B cell (primary cell): ENCODE measurements at regions not wholly inside any gene's neighbourhood (a gene's known extent, or its start where the extent isn't known, plus 50 kb on each side); places are given as distances from the start of the nearest gene placed in this dataset.

Experiments
- ATAC-seq: fragments of 200-7000 bp; cut with Tn5 transposase; one replicate; pipeline ENCODE4 v1.10.0; 2021; ENCODE audit warnings: low read depth, mild to moderate bottlenecking, moderate number of reproducible peaks, moderate library complexity
- CTCF ChIA-PET: fragments of 350-600 bp; sonication (Branson Sonifier 250); formaldehyde crosslinking; loops from one replicate; lab custom pipeline; 2021; ENCODE audit warnings: antibody characterized with exemption, inconsistent platforms; lab: Charles Lee
- POLR2A ChIA-PET: fragments of 350-600 bp; sonication (Branson Sonifier 250); formaldehyde crosslinking; loops from one replicate; lab custom pipeline; 2021; ENCODE audit warnings: antibody characterized with exemption; lab: Charles Lee
- DNase-seq: peaks from one replicate; pipeline ENCODE4 v3.0.0; 2013
- H2AFZ ChIP-seq: 2 replicates; pipeline ENCODE4 v1.6.1; 2012; ENCODE audit warnings: mild to moderate bottlenecking, low read depth, low read length; ENCODE audit not compliant: insufficient read depth, poor library complexity, severe bottlenecking
- H3K27ac ChIP-seq, 2 donors: 1 replicate in 1 of 2; 2 replicates in 1 of 2; pipeline ENCODE4 v1.5.1; 2012 to 2013; ENCODE audit warnings: low read length in 2 of 2, mild to moderate bottlenecking in 2 of 2, moderate library complexity in 1 of 2
- H3K27me3 ChIP-seq, 4 experiments: fragments of 200-600 bp in 1 of 4; sonication (generic) in 1 of 4; replicated peaks in 1 of 4; 1 replicate in 2 of 4; 2 replicates in 2 of 4; pipeline versions ENCODE4 v1.6.1 to v1.7.0; 2013 to 2016; ENCODE audit warnings: low read length in 3 of 4, mild to moderate bottlenecking in 2 of 4, mixed read lengths in 1 of 4, moderate library complexity in 1 of 4; ENCODE audit not compliant: insufficient read depth in 4 of 4, control insufficient read depth in 3 of 4; ENCODE audit errors: control extremely low read depth in 1 of 4
- H3K36me3 ChIP-seq, 2 experiments: replicated peaks in 1 of 2; 1 replicate in 1 of 2; 2 replicates in 1 of 2; pipeline versions ENCODE4 v1.6.1 to v1.7.1; 2013; ENCODE audit warnings: low read length in 1 of 2; ENCODE audit not compliant: insufficient read depth in 2 of 2, control insufficient read depth in 1 of 2; ENCODE audit errors: control extremely low read depth in 1 of 2, extremely low read depth in 1 of 2
- H3K4me1 ChIP-seq, 2 donors: fragments of 200-600 bp in 1 of 2; sonication (generic) in 1 of 2; 1 replicate in 1 of 2; 2 replicates in 1 of 2; pipeline versions ENCODE4 v1.5.1 to v1.6.1; 2013 to 2017; ENCODE audit warnings: low read length in 2 of 2; ENCODE audit not compliant: control insufficient read depth in 2 of 2, insufficient read depth in 2 of 2
- H3K4me2 ChIP-seq: replicated peaks from 2 replicates; pipeline ENCODE3; 2012; ENCODE audit warnings: mild to moderate bottlenecking, low read depth, low read length; ENCODE audit not compliant: poor library complexity, severe bottlenecking
- H3K4me3 ChIP-seq, 5 experiments: fragments of 200-600 bp in 1 of 5; sonication (generic) in 1 of 5; 1 replicate in 3 of 5; 2 replicates in 2 of 5; pipeline versions ENCODE4 v1.5.1 to v1.7.0; 2011 to 2016; ENCODE audit warnings: low read length in 4 of 5, mild to moderate bottlenecking in 4 of 5, low read depth in 2 of 5, control low read depth in 1 of 5, moderate library complexity in 1 of 5; ENCODE audit not compliant: insufficient read depth in 1 of 5; ENCODE audit errors: control extremely low read depth in 1 of 5, extremely low read depth in 1 of 5
- H3K79me2 ChIP-seq: fragments of 200-600 bp; sonication (generic); one replicate; pipeline ENCODE4 v1.6.0; 2016; ENCODE audit warnings: low read length; ENCODE audit not compliant: control insufficient read depth, insufficient read depth
- H3K9ac ChIP-seq: fragments of 200-600 bp; sonication (generic); 2 replicates; pipeline ENCODE4 v1.6.1; 2017; ENCODE audit warnings: mild to moderate bottlenecking, low read length, moderate library complexity
- H3K9me3 ChIP-seq, 3 donors: one replicate each; pipeline versions ENCODE4 v1.6.1 to v1.7.1; 2013; ENCODE audit warnings: low read length in 2 of 3; ENCODE audit not compliant: control insufficient read depth in 2 of 3, insufficient read depth in 1 of 3; ENCODE audit errors: control extremely low read depth in 1 of 3
- H4K20me1 ChIP-seq: 2 replicates; pipeline ENCODE4 v1.6.0; 2012; ENCODE audit warnings: mild to moderate bottlenecking, low read length; ENCODE audit not compliant: insufficient read depth, control insufficient read depth, poor library complexity, severe bottlenecking
- H3K27ac Mint-ChIP-seq: one replicate; pipeline ENCODE4 v1.8.0; 2021; ENCODE audit warnings: mixed read lengths
- H3K27me3 Mint-ChIP-seq: one replicate; pipeline ENCODE4 v1.8.0; 2021; ENCODE audit warnings: mixed read lengths
- H3K4me1 Mint-ChIP-seq: one replicate; pipeline ENCODE4 v1.8.0; 2021; ENCODE audit warnings: mixed read lengths
- H3K4me3 Mint-ChIP-seq: one replicate; pipeline ENCODE4 v1.8.0; 2021; ENCODE audit warnings: mixed read lengths
- H3K9me3 Mint-ChIP-seq: one replicate; pipeline ENCODE4 v1.8.0; 2022; ENCODE audit warnings: mixed read lengths; ENCODE audit not compliant: insufficient read depth
- EZH2 ChIP-seq: IDR thresholded peaks from 2 replicates; pipeline ENCODE4 v1.6.1; 2012; ENCODE audit warnings: borderline replicate concordance, low read depth, mild to moderate bottlenecking, moderate library complexity, low read length; ENCODE audit not compliant: insufficient read depth, poor library complexity, severe bottlenecking
- WGBS: methylation state at CpG from one replicate; pipeline ENCODE4 v1.1.5; 2013; ENCODE audit warnings: missing lambda C conversion rate; ENCODE audit not compliant: insufficient coverage; 5-methylcytosine and 5-hydroxymethylcytosine counted together
- intact Hi-C: fragments of 100-400 bp; cut with micrococcal nuclease; formaldehyde crosslinking; loops from one replicate; pipeline ENCODE4 v1.10.0; 2022
- TF ChIP-seq, protein P1 (sequence below): fragments of 200-600 bp; IDR thresholded peaks from one replicate; pipeline ENCODE4 v1.8.0; 2022; ENCODE audit warnings: antibody characterized with exemption, mild to moderate bottlenecking

DNA sequence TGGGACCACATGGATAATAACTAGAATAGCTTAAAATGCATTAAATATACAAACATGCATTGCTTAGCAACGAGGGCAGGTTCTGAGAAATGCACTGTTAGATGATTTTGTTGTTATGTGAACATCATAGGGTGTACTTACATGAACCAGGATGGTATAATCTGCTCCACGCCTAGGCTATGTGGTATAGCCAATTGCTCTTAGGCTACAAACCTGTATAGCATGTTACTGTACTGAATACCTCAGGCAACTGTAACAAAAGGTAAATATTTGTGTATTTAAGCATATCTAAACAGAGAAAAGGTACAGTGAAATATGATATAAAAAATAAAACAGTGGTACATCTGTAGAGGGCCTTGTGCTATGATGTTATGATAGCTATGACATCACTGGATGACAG is 169.2 kb upstream of the IL15 start:
- no peak for TF ChIP-seq EZH2
- TF ChIP-seq, protein P1, sequence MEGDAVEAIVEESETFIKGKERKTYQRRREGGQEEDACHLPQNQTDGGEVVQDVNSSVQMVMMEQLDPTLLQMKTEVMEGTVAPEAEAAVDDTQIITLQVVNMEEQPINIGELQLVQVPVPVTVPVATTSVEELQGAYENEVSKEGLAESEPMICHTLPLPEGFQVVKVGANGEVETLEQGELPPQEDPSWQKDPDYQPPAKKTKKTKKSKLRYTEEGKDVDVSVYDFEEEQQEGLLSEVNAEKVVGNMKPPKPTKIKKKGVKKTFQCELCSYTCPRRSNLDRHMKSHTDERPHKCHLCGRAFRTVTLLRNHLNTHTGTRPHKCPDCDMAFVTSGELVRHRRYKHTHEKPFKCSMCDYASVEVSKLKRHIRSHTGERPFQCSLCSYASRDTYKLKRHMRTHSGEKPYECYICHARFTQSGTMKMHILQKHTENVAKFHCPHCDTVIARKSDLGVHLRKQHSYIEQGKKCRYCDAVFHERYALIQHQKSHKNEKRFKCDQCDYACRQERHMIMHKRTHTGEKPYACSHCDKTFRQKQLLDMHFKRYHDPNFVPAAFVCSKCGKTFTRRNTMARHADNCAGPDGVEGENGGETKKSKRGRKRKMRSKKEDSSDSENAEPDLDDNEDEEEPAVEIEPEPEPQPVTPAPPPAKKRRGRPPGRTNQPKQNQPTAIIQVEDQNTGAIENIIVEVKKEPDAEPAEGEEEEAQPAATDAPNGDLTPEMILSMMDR = no peak
- H3K79me2 ChIP-seq = no peaks in the 10 kb centered on the region
- ChIA-PET POLR2A (no interaction called here), CTCF (no interaction called here)
- no peaks in the 10 kb centered on the region for H4K20me1 ChIP-seq
- H3K9me3 Mint-ChIP-seq = no peaks in the 10 kb centered on the region
- no peak overlapping the region for H3K27ac Mint-ChIP-seq
- no peak overlapping the region for H2AFZ ChIP-seq
- H3K27me3 ChIP-seq = no peaks in the 10 kb centered on the region
- no peaks in the 10 kb centered on the region for H3K4me1 Mint-ChIP-seq
- ATAC-seq (no peak), DNase-seq (no peak)
- no peaks in the 10 kb centered on the region for H3K36me3 ChIP-seq
- H3K4me2 ChIP-seq = no peak overlapping the region
- no peaks in the 10 kb centered on the region for H3K4me1 ChIP-seq
- intact Hi-C loops = no loop called here
- H3K4me3 ChIP-seq = no peak overlapping the region
- H3K4me3 Mint-ChIP-seq = no peak overlapping the region
- no peaks in the 10 kb centered on the region for H3K9me3 ChIP-seq
- WGBS = no CpG with 5 or more reads among the region's 2 CpGs
- no peaks in the 10 kb centered on the region for H3K27me3 Mint-ChIP-seq
- H3K27ac ChIP-seq = no peak overlapping the region
- H3K9ac ChIP-seq = no peak overlapping the region

- no peak overlapping the region for H3K9ac ChIP-seq
- Mint-ChIP-seq H3K27me3 (no peaks in the 10 kb centered on the region), H3K9me3 (no peaks in the 10 kb centered on the region), H3K4me3 (no peak overlapping the region), H3K27ac (no peak overlapping the region), H3K4me1 (no peaks in the 10 kb centered on the region)
- H3K9me3 ChIP-seq = no peaks in the 10 kb centered on the region
- ChIA-PET POLR2A (no interaction called here), CTCF (no interaction called here)
- no peak overlapping the region for H3K4me2 ChIP-seq
- H3K27me3 ChIP-seq = no peaks in the 10 kb centered on the region
- no peaks in the 10 kb centered on the region for H3K36me3 ChIP-seq
- no peak overlapping the region for H3K4me3 ChIP-seq
- no peaks in the 10 kb centered on the region for H4K20me1 ChIP-seq
- TF ChIP-seq, protein P1 = no peak
- no peak for TF ChIP-seq EZH2
- no peak for ATAC-seq
- no peaks in the 10 kb centered on the region for H3K4me1 ChIP-seq
- WGBS = no CpG with 5 or more reads among the region's 1 CpG
- no peak overlapping the region for H3K27ac ChIP-seq
- intact Hi-C loops = no loop called here
- no peak overlapping the region for H2AFZ ChIP-seq
- no peaks in the 10 kb centered on the region for H3K79me2 ChIP-seq
- DNase-seq = no peak
These were observed 167.0 kb upstream of the IL15 start for GRCh38 chr4:141469392-141469791.
